ENCODE measurements at regions not wholly inside any gene's neighbourhood (a gene's known extent, or its start where the extent isn't known, plus 50 kb on each side); places are given as distances from the start of the nearest gene placed in this dataset.
A peak's percentile ranks its signal among the peaks of the same experiment; 100 is the strongest.

GRCh38 chrX:69236641-69237040 is 71.4 kb upstream of the PJA1 start:
- H3K4me1 ChIP-seq (ENCODE audit: control insufficient read depth, low read depth, low read length): no peaks in the 10 kb centered on the region
- no peaks in the 10 kb centered on the region for H3K9me3 ChIP-seq (ENCODE audit: control insufficient read depth, low read depth, low read length)
- H3K27ac ChIP-seq (ENCODE audit: low read length): no peak overlapping the region
- no peaks in the 10 kb centered on the region for H3K27me3 ChIP-seq (ENCODE audit: control insufficient read depth, insufficient read depth, low read length)
- no peaks in the 10 kb centered on the region for H3K36me3 ChIP-seq (ENCODE audit: control insufficient read depth, low read depth, low read length)
- no peak overlapping the region for H3K4me3 ChIP-seq (ENCODE audit: low read length)
- no peak overlapping the region for H3K9ac ChIP-seq (ENCODE audit: low read length)

GRCh38 chrX:69234624-69235023 is 69.4 kb upstream of the PJA1 start:
- no peak overlapping the region for H3K9ac ChIP-seq (ENCODE audit: low read length)
- no peaks in the 10 kb centered on the region for H3K4me1 ChIP-seq (ENCODE audit: control insufficient read depth, low read depth, low read length)
- no peak overlapping the region for H3K4me3 ChIP-seq (ENCODE audit: low read length)
- no peaks in the 10 kb centered on the region for H3K36me3 ChIP-seq (ENCODE audit: control insufficient read depth, low read depth, low read length)
- no peaks in the 10 kb centered on the region for H3K27me3 ChIP-seq (ENCODE audit: control insufficient read depth, insufficient read depth, low read length)
- H3K9me3 ChIP-seq (ENCODE audit: control insufficient read depth, low read depth, low read length): no peaks in the 10 kb centered on the region
- no peak overlapping the region for H3K27ac ChIP-seq (ENCODE audit: low read length)

- no peaks in the 10 kb centered on the region for H3K36me3 ChIP-seq (ENCODE audit: control insufficient read depth, low read depth, low read length)
- H3K9ac ChIP-seq (ENCODE audit: low read length): no peak overlapping the region
- H3K27ac ChIP-seq (ENCODE audit: low read length): no peak overlapping the region
- H3K4me1 ChIP-seq (ENCODE audit: control insufficient read depth, low read depth, low read length): no peaks in the 10 kb centered on the region
- no peaks in the 10 kb centered on the region for H3K9me3 ChIP-seq (ENCODE audit: control insufficient read depth, low read depth, low read length)
- H3K4me3 ChIP-seq (ENCODE audit: low read length): no peak overlapping the region
- peaks cover 7% of the 10 kb centered on the region for H3K27me3 ChIP-seq (ENCODE audit: control insufficient read depth, insufficient read depth, low read length)
Measured at GRCh38 chrX:69232945-69233344, 67.7 kb upstream of the PJA1 start.

GRCh38 chrX:69231903-69232302 is 66.7 kb upstream of the PJA1 start:
- H3K4me3 ChIP-seq (ENCODE audit: low read length): no peak overlapping the region
- no peaks in the 10 kb centered on the region for H3K36me3 ChIP-seq (ENCODE audit: control insufficient read depth, low read depth, low read length)
- no peak overlapping the region for H3K9ac ChIP-seq (ENCODE audit: low read length)
- no peak overlapping the region for H3K27ac ChIP-seq (ENCODE audit: low read length)
- H3K9me3 ChIP-seq (ENCODE audit: control insufficient read depth, low read depth, low read length): no peaks in the 10 kb centered on the region
- H3K27me3 ChIP-seq (ENCODE audit: control insufficient read depth, insufficient read depth, low read length): peaks cover 7% of the 10 kb centered on the region
- H3K4me1 ChIP-seq (ENCODE audit: control insufficient read depth, low read depth, low read length): no peaks in the 10 kb centered on the region

GRCh38 chrX:69229436-69229835 is 64.2 kb upstream of the PJA1 start:
- Histone ChIP-seq H3K36me3 (ENCODE audit: control insufficient read depth, low read depth, low read length) (no peaks in the 10 kb centered on the region), H3K27ac (ENCODE audit: low read length) (no peak overlapping the region), H3K9ac (ENCODE audit: low read length) (no peak overlapping the region), H3K4me3 (ENCODE audit: low read length) (no peak overlapping the region), H3K9me3 (ENCODE audit: control insufficient read depth, low read depth, low read length) (no peaks in the 10 kb centered on the region), H3K27me3 (ENCODE audit: control insufficient read depth, insufficient read depth, low read length) (peaks cover 19% of the 10 kb centered on the region), H3K4me1 (ENCODE audit: control insufficient read depth, low read depth, low read length) (no peaks in the 10 kb centered on the region)

- H3K27ac ChIP-seq (ENCODE audit: low read length): no peak overlapping the region
- H3K27me3 ChIP-seq (ENCODE audit: control insufficient read depth, insufficient read depth, low read length): peaks cover 26% of the 10 kb centered on the region
- H3K4me3 ChIP-seq (ENCODE audit: low read length): no peak overlapping the region
- peaks cover 7% of the 10 kb centered on the region for H3K4me1 ChIP-seq (ENCODE audit: control insufficient read depth, low read depth, low read length)
- no peaks in the 10 kb centered on the region for H3K9me3 ChIP-seq (ENCODE audit: control insufficient read depth, low read depth, low read length)
- H3K9ac ChIP-seq (ENCODE audit: low read length): no peak overlapping the region
- H3K36me3 ChIP-seq (ENCODE audit: control insufficient read depth, low read depth, low read length): no peaks in the 10 kb centered on the region
Measured at GRCh38 chrX:69228732-69229131, 63.5 kb upstream of the PJA1 start.

GRCh38 chrX:69226459-69227158 is 61.4 kb upstream of the PJA1 start:
- no peaks in the 10 kb centered on the region for H3K36me3 ChIP-seq (ENCODE audit: control insufficient read depth, low read depth, low read length)
- no peaks in the 10 kb centered on the region for H3K9me3 ChIP-seq (ENCODE audit: control insufficient read depth, low read depth, low read length)
- H3K27me3 ChIP-seq (ENCODE audit: control insufficient read depth, insufficient read depth, low read length): peaks cover 37% of the 10 kb centered on the region
- H3K4me1 ChIP-seq (ENCODE audit: control insufficient read depth, low read depth, low read length): peaks cover 25% of the 10 kb centered on the region
- H3K9ac ChIP-seq (ENCODE audit: low read length): no peak overlapping the region
- H3K27ac ChIP-seq (ENCODE audit: low read length): no peak overlapping the region
- H3K4me3 ChIP-seq (ENCODE audit: low read length): no peak overlapping the region

GRCh38 chrX:69222103-69223090 is 57.1 kb upstream of the PJA1 start:
- no peaks in the 10 kb centered on the region for H3K9me3 ChIP-seq (ENCODE audit: control insufficient read depth, low read depth, low read length)
- peak overlapping the region; percentile 47 for H3K4me3 ChIP-seq (ENCODE audit: low read length)
- H3K4me1 ChIP-seq (ENCODE audit: control insufficient read depth, low read depth, low read length): peaks cover 36% of the 10 kb centered on the region
- peak overlapping the region; percentile 64 for H3K27ac ChIP-seq (ENCODE audit: low read length)
- peak overlapping the region; percentile 74 for H3K9ac ChIP-seq (ENCODE audit: low read length)
- H3K27me3 ChIP-seq (ENCODE audit: control insufficient read depth, insufficient read depth, low read length): peaks cover 29% of the 10 kb centered on the region
- H3K36me3 ChIP-seq (ENCODE audit: control insufficient read depth, low read depth, low read length): no peaks in the 10 kb centered on the region

GRCh38 chrX:69221239-69222102 is 56.2 kb upstream of the PJA1 start:
- Histone ChIP-seq H3K9ac (ENCODE audit: low read length) (peak overlapping the region; percentile 74), H3K27ac (ENCODE audit: low read length) (peak overlapping the region; percentile 64), H3K36me3 (ENCODE audit: control insufficient read depth, low read depth, low read length) (no peaks in the 10 kb centered on the region), H3K27me3 (ENCODE audit: control insufficient read depth, insufficient read depth, low read length) (peaks cover 29% of the 10 kb centered on the region), H3K9me3 (ENCODE audit: control insufficient read depth, low read depth, low read length) (no peaks in the 10 kb centered on the region), H3K4me3 (ENCODE audit: low read length) (peak overlapping the region; percentile 47), H3K4me1 (ENCODE audit: control insufficient read depth, low read depth, low read length) (peaks cover 36% of the 10 kb centered on the region)

- Histone ChIP-seq H3K27ac (ENCODE audit: low read length) (no peak overlapping the region), H3K27me3 (ENCODE audit: control insufficient read depth, insufficient read depth, low read length) (peaks cover 8% of the 10 kb centered on the region), H3K4me1 (ENCODE audit: control insufficient read depth, low read depth, low read length) (peaks cover 27% of the 10 kb centered on the region), H3K4me3 (ENCODE audit: low read length) (no peak overlapping the region), H3K9me3 (ENCODE audit: control insufficient read depth, low read depth, low read length) (no peaks in the 10 kb centered on the region), H3K36me3 (ENCODE audit: control insufficient read depth, low read depth, low read length) (no peaks in the 10 kb centered on the region), H3K9ac (ENCODE audit: low read length) (no peak overlapping the region)
Measured at GRCh38 chrX:69218407-69218997, 53.2 kb upstream of the PJA1 start.

- no peak overlapping the region for H3K9ac ChIP-seq (ENCODE audit: low read length)
- no peak overlapping the region for H3K27ac ChIP-seq (ENCODE audit: low read length)
- H3K4me3 ChIP-seq (ENCODE audit: low read length): no peak overlapping the region
- H3K9me3 ChIP-seq (ENCODE audit: control insufficient read depth, low read depth, low read length): no peaks in the 10 kb centered on the region
- H3K36me3 ChIP-seq (ENCODE audit: control insufficient read depth, low read depth, low read length): no peaks in the 10 kb centered on the region
- no peaks in the 10 kb centered on the region for H3K27me3 ChIP-seq (ENCODE audit: control insufficient read depth, insufficient read depth, low read length)
- peaks cover 14% of the 10 kb centered on the region for H3K4me1 ChIP-seq (ENCODE audit: control insufficient read depth, low read depth, low read length)
Measured at GRCh38 chrX:69216911-69217310, 51.7 kb upstream of the PJA1 start.
